IMR-90 (cell line): ENCODE measurements at regions not wholly inside any gene's neighbourhood (a gene's known extent, or its start where the extent isn't known, plus 50 kb on each side); places are given as distances from the start of the nearest gene placed in this dataset.

ENCODE experiments used
- ATAC-seq: fragments of 200-7000 bp; cut with Tn5 transposase; 2 replicates; pipeline ENCODE4 v1.9.1; 2020; ENCODE audit warnings: low read depth, mild to moderate bottlenecking, moderate library complexity
- BruUV-seq: library from RNA; stranded (reverse); fragments of 400-500 nt; replicated peaks from 2 replicates; lab custom pipeline; 2021; lab: Mats Ljungman, UMichigan
- CTCF ChIA-PET: fragments of 300-600 bp; formaldehyde crosslinking; extraction: SDS; loops from one replicate; lab custom pipeline; 2021; ENCODE audit warnings: antibody characterized with exemption; lab: Yijun Ruan, JAX
- POLR2A ChIA-PET: fragments of 300-600 bp; sonication (Branson Sonifier 250); formaldehyde crosslinking; loops from one replicate; lab custom pipeline; 2022; ENCODE audit warnings: antibody characterized with exemption; ENCODE audit not compliant: unreplicated experiment; lab: Charles Lee
- DNase-seq: peaks from one replicate; pipeline ENCODE4 v3.0.0; 2013
- H2AFZ ChIP-seq: replicated peaks from 2 replicates; pipeline ENCODE3; 2013; ENCODE audit warnings: low read length, mild to moderate bottlenecking; ENCODE audit not compliant: poor library complexity
- H2AK5ac ChIP-seq: 2 replicates; pipeline ENCODE4 v1.6.1; 2013; ENCODE audit warnings: low read depth, low read length, inconsistent platforms
- H2AK9ac ChIP-seq: replicated peaks from 2 replicates; pipeline ENCODE3; 2013; ENCODE audit warnings: mild to moderate bottlenecking, low read depth, low read length, moderate library complexity; ENCODE audit not compliant: poor library complexity
- H2BK120ac ChIP-seq: 2 replicates; pipeline ENCODE4 v1.6.1; 2013; ENCODE audit warnings: low read depth, low read length, inconsistent platforms
- H2BK15ac ChIP-seq: 3 replicates; pipeline ENCODE4 v1.6.1; 2013; ENCODE audit warnings: low read depth, low read length, inconsistent platforms
- H2BK20ac ChIP-seq: 2 replicates; pipeline ENCODE4 v1.6.1; 2013; ENCODE audit warnings: low read depth, mild to moderate bottlenecking, inconsistent platforms, low read length, moderate library complexity
- H2BK5ac ChIP-seq: 2 replicates; pipeline ENCODE4 v1.6.1; 2013; ENCODE audit warnings: mild to moderate bottlenecking, low read depth, low read length, inconsistent platforms; ENCODE audit not compliant: poor library complexity, severe bottlenecking
- H3K14ac ChIP-seq: replicated peaks from 2 replicates; pipeline ENCODE4 v1.6.1; 2013; ENCODE audit warnings: low read depth, low read length, inconsistent platforms
- H3K18ac ChIP-seq: 2 replicates; pipeline ENCODE4 v1.6.1; 2013; ENCODE audit warnings: low read depth, low read length, control low read depth
- H3K23ac ChIP-seq: 2 replicates; pipeline ENCODE4 v1.6.1; 2013; ENCODE audit warnings: low read depth, low read length, inconsistent platforms
- H3K27ac ChIP-seq: 2 replicates; pipeline ENCODE4 v1.5.1; 2013; ENCODE audit warnings: mild to moderate bottlenecking, control low read depth, low read length; ENCODE audit not compliant: insufficient read depth
- H3K27me3 ChIP-seq: 2 replicates; pipeline ENCODE4 v1.6.1; 2013; ENCODE audit warnings: low read length; ENCODE audit not compliant: control insufficient read depth, insufficient read depth
- H3K36me3 ChIP-seq: 2 replicates; pipeline ENCODE4 v1.6.1; 2013; ENCODE audit warnings: low read length, mixed read lengths; ENCODE audit not compliant: control insufficient read depth, insufficient read depth
- H3K4ac ChIP-seq: 2 replicates; pipeline ENCODE4 v1.6.1; 2013; ENCODE audit warnings: low read depth, low read length, inconsistent platforms
- H3K4me1 ChIP-seq: 2 replicates; pipeline ENCODE4 v1.6.1; 2013; ENCODE audit warnings: low read length, mixed read lengths; ENCODE audit not compliant: control insufficient read depth, insufficient read depth
- H3K4me2 ChIP-seq: 2 replicates; pipeline ENCODE4 v1.6.1; 2013; ENCODE audit warnings: low read depth, mild to moderate bottlenecking, control low read depth, low read length, moderate library complexity
- H3K4me3 ChIP-seq: 2 replicates; pipeline ENCODE4 v1.5.1; 2013; ENCODE audit warnings: low read depth, mild to moderate bottlenecking, control low read depth, low read length, moderate library complexity; ENCODE audit not compliant: insufficient read depth
- H3K56ac ChIP-seq: 2 replicates; pipeline ENCODE4 v1.6.1; 2013; ENCODE audit warnings: low read length, inconsistent platforms; ENCODE audit not compliant: insufficient read depth; ENCODE audit errors: extremely low read depth
- H3K79me1 ChIP-seq, 2 experiments: 2 replicates each; pipeline ENCODE4 v1.6.1; 2013; ENCODE audit warnings: low read length in 2 of 2, inconsistent platforms in 1 of 2, low read depth in 1 of 2
- H3K9ac ChIP-seq: 2 replicates; pipeline ENCODE4 v1.6.1; 2013; ENCODE audit warnings: low read depth, low read length, control low read depth
- H3K9me1 ChIP-seq: 2 replicates; pipeline ENCODE4 v1.6.1; 2013; ENCODE audit warnings: low read length, inconsistent platforms; ENCODE audit not compliant: insufficient read depth
- H3K9me3 ChIP-seq: 2 replicates; pipeline ENCODE4 v1.6.1; 2013; ENCODE audit warnings: low read length; ENCODE audit not compliant: control insufficient read depth, insufficient read depth
- H4K20me1 ChIP-seq: 2 replicates; pipeline ENCODE4 v1.6.1; 2013; ENCODE audit warnings: low read length, inconsistent platforms; ENCODE audit not compliant: insufficient read depth
- H4K5ac ChIP-seq: 2 replicates; pipeline ENCODE4 v1.6.1; 2013; ENCODE audit warnings: mild to moderate bottlenecking, low read depth, low read length, control low read depth
- H4K8ac ChIP-seq, 2 experiments: 2 replicates each; pipeline ENCODE4 v1.6.1; 2013; ENCODE audit warnings: low read depth in 2 of 2, low read length in 2 of 2, control low read depth in 1 of 2, inconsistent platforms in 1 of 2
- H4K91ac ChIP-seq: 2 replicates; pipeline ENCODE4 v1.6.1; 2013; ENCODE audit warnings: low read depth, low read length, inconsistent platforms; ENCODE audit not compliant: insufficient read depth
- NFE2L2 ChIP-seq: fragments of 150-350 bp; IDR thresholded peaks from 2 replicates; pipeline ENCODE4 v1.6.1; 2016; ENCODE audit warnings: low read depth, mild to moderate bottlenecking, low read length
- POLR2A ChIP-seq: IDR thresholded peaks from 2 replicates; pipeline ENCODE4 v1.6.1; 2012; ENCODE audit warnings: mild to moderate bottlenecking, low read depth, low read length
- RAD21 ChIP-seq: IDR thresholded peaks from 2 replicates; pipeline ENCODE4 v1.6.1; 2012; ENCODE audit warnings: low read length, improper control_type of control experiment
- WGBS, 2 experiments: methylation state at CpG; one replicate each; pipeline versions ENCODE4 v1.1.5 to v1.1.7; 2013; ENCODE audit warnings: missing lambda C conversion rate in 2 of 2; ENCODE audit not compliant: insufficient read length in 1 of 2; ENCODE audit errors: extremely low coverage in 2 of 2; 5-methylcytosine and 5-hydroxymethylcytosine counted together
- dilution Hi-C: fragments of 300-500 bp; cut with HindIII; formaldehyde crosslinking; loops from one replicate; pipeline ENCODE4 v1.14.3; 2018; ENCODE audit warnings: low sequenced_read_pairs; ENCODE audit not compliant: unreplicated experiment
- in situ Hi-C: fragments of 300-500 bp; cut with MboI; formaldehyde crosslinking; loops from 3 replicates; pipeline ENCODE4 v1.14.3; 2019; ENCODE audit warnings: low sequenced_read_pairs, inconsistent platforms, mixed read lengths
- intact Hi-C: fragments of 100-400 bp; cut with micrococcal nuclease; formaldehyde crosslinking; loops from 2 replicates; pipeline ENCODE4 v1.10.0; 2022

DNA sequence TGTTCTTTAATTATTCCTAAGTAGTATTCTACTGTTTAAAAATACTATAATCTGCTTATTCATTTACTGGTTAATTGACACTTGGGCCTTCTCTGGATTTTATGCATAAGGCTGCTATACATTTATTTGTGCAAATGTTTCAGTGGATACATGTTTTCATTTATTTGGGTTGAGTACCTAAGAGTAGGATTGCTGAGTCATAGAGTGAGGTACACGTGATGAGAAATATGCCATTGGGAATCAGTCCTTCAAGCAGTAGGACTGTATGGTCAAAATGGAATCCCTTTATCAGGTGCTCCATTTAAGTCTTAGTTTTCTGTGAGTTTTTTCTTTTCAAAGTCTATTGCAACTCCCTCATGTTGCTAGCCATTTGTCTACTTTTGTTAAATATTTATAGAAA lies 275.2 kb upstream of the SORL1-AS1 start:
- dilution Hi-C loops = no loop called here

More for the DNA sequence above, 275.2 kb upstream of the SORL1-AS1 start:
- intact Hi-C loops (loop anchor here (1.0 kb wide), 1 partner anchor 12 kb away; no protein-coding TSS in a partner anchor), in situ Hi-C loops (no loop called here)
- Histone ChIP-seq H3K36me3 (no peaks in the 10 kb centered on the region), H2AFZ (no peak overlapping the region), H3K23ac (no peak overlapping the region), H4K91ac (no peak overlapping the region), H3K14ac (no peak overlapping the region), H3K9me3 (no peaks in the 10 kb centered on the region), H3K4me1 (peaks cover 4% of the 10 kb centered on the region; the same call in 1 of the 2 replicates), H3K9me1 (no peaks in the 10 kb centered on the region), H3K79me1 (no peaks in the 10 kb centered on the region), H2AK5ac (no peak overlapping the region), H3K18ac (no peak overlapping the region), H4K8ac (no peak overlapping the region), H3K27me3 (no peaks in the 10 kb centered on the region), H3K27ac (no peak overlapping the region), H4K20me1 (no peaks in the 10 kb centered on the region), H3K4me2 (no peak overlapping the region), H2BK20ac (no peak overlapping the region), H3K4ac (no peak overlapping the region), H2BK15ac (no peak overlapping the region), H2AK9ac (no peak overlapping the region), H3K9ac (no peak overlapping the region), H4K5ac (no peak overlapping the region), H3K4me3 (no peak overlapping the region), H2BK5ac (no peak overlapping the region), H3K56ac (no peak overlapping the region), H2BK120ac (no peak overlapping the region)
- ChIA-PET POLR2A (no interaction called here), CTCF (no interaction called here)
- DNase-seq = no peak
- no CpG with 5 or more reads among the region's 1 CpG for whole genome bisulfite sequencing, 2 experiments
- no TSS peak for BruUV-seq
- TF ChIP-seq RAD21 = no peak
- no peak for TF ChIP-seq POLR2A
- peak; percentile 72 for TF ChIP-seq NFE2L2
- no peak for ATAC-seq
